ENCODE measurements at regions not wholly inside any gene's neighbourhood (a gene's known extent, or its start where the extent isn't known, plus 50 kb on each side); places are given as distances from the start of the nearest gene placed in this dataset.

GRCh38 chr11:122040464-122040863, 75.6 kb downstream of the BLID start:
- no peak overlapping the region for H3K27ac Mint-ChIP-seq (ENCODE audit: unreplicated experiment)
- no peaks in the 10 kb centered on the region for H3K9me3 Mint-ChIP-seq (ENCODE audit: unreplicated experiment)
- no peaks in the 10 kb centered on the region for H3K36me3 Mint-ChIP-seq (ENCODE audit: low read depth, unreplicated experiment)
- TF ChIP-seq, protein P1, sequence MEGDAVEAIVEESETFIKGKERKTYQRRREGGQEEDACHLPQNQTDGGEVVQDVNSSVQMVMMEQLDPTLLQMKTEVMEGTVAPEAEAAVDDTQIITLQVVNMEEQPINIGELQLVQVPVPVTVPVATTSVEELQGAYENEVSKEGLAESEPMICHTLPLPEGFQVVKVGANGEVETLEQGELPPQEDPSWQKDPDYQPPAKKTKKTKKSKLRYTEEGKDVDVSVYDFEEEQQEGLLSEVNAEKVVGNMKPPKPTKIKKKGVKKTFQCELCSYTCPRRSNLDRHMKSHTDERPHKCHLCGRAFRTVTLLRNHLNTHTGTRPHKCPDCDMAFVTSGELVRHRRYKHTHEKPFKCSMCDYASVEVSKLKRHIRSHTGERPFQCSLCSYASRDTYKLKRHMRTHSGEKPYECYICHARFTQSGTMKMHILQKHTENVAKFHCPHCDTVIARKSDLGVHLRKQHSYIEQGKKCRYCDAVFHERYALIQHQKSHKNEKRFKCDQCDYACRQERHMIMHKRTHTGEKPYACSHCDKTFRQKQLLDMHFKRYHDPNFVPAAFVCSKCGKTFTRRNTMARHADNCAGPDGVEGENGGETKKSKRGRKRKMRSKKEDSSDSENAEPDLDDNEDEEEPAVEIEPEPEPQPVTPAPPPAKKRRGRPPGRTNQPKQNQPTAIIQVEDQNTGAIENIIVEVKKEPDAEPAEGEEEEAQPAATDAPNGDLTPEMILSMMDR (IDR thresholded peaks at IDR 0.05; ENCODE audit: unreplicated experiment): no peak
- no peak for DNase-seq (ENCODE audit: low spot score)
- H3K4me3 Mint-ChIP-seq (ENCODE audit: unreplicated experiment): no peak overlapping the region
- H3K27me3 Mint-ChIP-seq (ENCODE audit: unreplicated experiment): no peaks in the 10 kb centered on the region
- H3K4me1 Mint-ChIP-seq (ENCODE audit: unreplicated experiment): peaks cover 15% of the 10 kb centered on the region

- DNase-seq (ENCODE audit: low spot score): no peak
- no peaks in the 10 kb centered on the region for H3K9me3 Mint-ChIP-seq (ENCODE audit: unreplicated experiment)
- TF ChIP-seq, protein P1 (IDR thresholded peaks at IDR 0.05; ENCODE audit: unreplicated experiment): no peak
- H3K27me3 Mint-ChIP-seq (ENCODE audit: unreplicated experiment): no peaks in the 10 kb centered on the region
- H3K4me3 Mint-ChIP-seq (ENCODE audit: unreplicated experiment): no peak overlapping the region
- peaks cover 9% of the 10 kb centered on the region for H3K4me1 Mint-ChIP-seq (ENCODE audit: unreplicated experiment)
- no peaks in the 10 kb centered on the region for H3K36me3 Mint-ChIP-seq (ENCODE audit: low read depth, unreplicated experiment)
- no peak overlapping the region for H3K27ac Mint-ChIP-seq (ENCODE audit: unreplicated experiment)
Observed at GRCh38 chr11:122038543-122038942, 77.5 kb downstream of the BLID start.

- no peak overlapping the region for H3K27ac Mint-ChIP-seq (ENCODE audit: unreplicated experiment)
- peaks cover 9% of the 10 kb centered on the region for H3K4me1 Mint-ChIP-seq (ENCODE audit: unreplicated experiment)
- H3K9me3 Mint-ChIP-seq (ENCODE audit: unreplicated experiment): no peaks in the 10 kb centered on the region
- no peaks in the 10 kb centered on the region for H3K27me3 Mint-ChIP-seq (ENCODE audit: unreplicated experiment)
- no peak overlapping the region for H3K4me3 Mint-ChIP-seq (ENCODE audit: unreplicated experiment)
- no peaks in the 10 kb centered on the region for H3K36me3 Mint-ChIP-seq (ENCODE audit: low read depth, unreplicated experiment)
- TF ChIP-seq, protein P1 (IDR thresholded peaks at IDR 0.05; ENCODE audit: unreplicated experiment): no peak
- DNase-seq (ENCODE audit: low spot score): no peak
Observed at GRCh38 chr11:122037911-122038310, 78.1 kb downstream of the BLID start.

- H3K27me3 Mint-ChIP-seq (ENCODE audit: unreplicated experiment): no peaks in the 10 kb centered on the region
- no peak overlapping the region for H3K4me3 Mint-ChIP-seq (ENCODE audit: unreplicated experiment)
- H3K36me3 Mint-ChIP-seq (ENCODE audit: low read depth, unreplicated experiment): no peaks in the 10 kb centered on the region
- peaks cover 12% of the 10 kb centered on the region for H3K4me1 Mint-ChIP-seq (ENCODE audit: unreplicated experiment)
- no peaks in the 10 kb centered on the region for H3K9me3 Mint-ChIP-seq (ENCODE audit: unreplicated experiment)
- TF ChIP-seq, protein P1 (IDR thresholded peaks at IDR 0.05; ENCODE audit: unreplicated experiment): no peak
- H3K27ac Mint-ChIP-seq (ENCODE audit: unreplicated experiment): no peak overlapping the region
- no peak for DNase-seq (ENCODE audit: low spot score)
Observed at GRCh38 chr11:122036493-122036892, 79.5 kb downstream of the BLID start.

- H3K4me1 Mint-ChIP-seq (ENCODE audit: unreplicated experiment): peaks cover 14% of the 10 kb centered on the region
Observed at GRCh38 chr11:122036018-122036417, 80.0 kb downstream of the BLID start.

More at GRCh38 chr11:122036018-122036417, 80.0 kb downstream of the BLID start:
- no peaks in the 10 kb centered on the region for H3K36me3 Mint-ChIP-seq (ENCODE audit: low read depth, unreplicated experiment)
- H3K27ac Mint-ChIP-seq (ENCODE audit: unreplicated experiment): no peak overlapping the region
- H3K9me3 Mint-ChIP-seq (ENCODE audit: unreplicated experiment): no peaks in the 10 kb centered on the region
- TF ChIP-seq, protein P1 (IDR thresholded peaks at IDR 0.05; ENCODE audit: unreplicated experiment): no peak
- DNase-seq (ENCODE audit: low spot score): no peak
- H3K27me3 Mint-ChIP-seq (ENCODE audit: unreplicated experiment): no peaks in the 10 kb centered on the region
- no peak overlapping the region for H3K4me3 Mint-ChIP-seq (ENCODE audit: unreplicated experiment)
